Spinal cord (tissue), 9 donors: ENCODE measurements at regions not wholly inside any gene's neighbourhood (a gene's known extent, or its start where the extent isn't known, plus 50 kb on each side); places are given as distances from the start of the nearest gene placed in this dataset.

Experiments used
- DNase-seq, 6 donors: peaks; one replicate each; pipeline versions ENCODE4 v3.0.0 to v3.0.0-alpha.2; 2013 to 2015; ENCODE audit warnings: low spot score in 6 of 6, low read depth in 4 of 6
- H3K27ac ChIP-seq: one replicate; pipeline ENCODE4 v1.5.1; 2013; ENCODE audit warnings: low read depth, low read length, control low read depth
- H3K27me3 ChIP-seq: one replicate; pipeline ENCODE4 v1.6.1; 2013; ENCODE audit warnings: low read length; ENCODE audit not compliant: control insufficient read depth, insufficient read depth
- H3K36me3 ChIP-seq: one replicate; pipeline ENCODE4 v1.6.1; 2013; ENCODE audit warnings: low read length; ENCODE audit not compliant: control insufficient read depth, insufficient read depth
- H3K4me1 ChIP-seq: one replicate; pipeline ENCODE4 v1.6.1; 2013; ENCODE audit warnings: low read length; ENCODE audit not compliant: control insufficient read depth, insufficient read depth
- H3K4me3 ChIP-seq: one replicate; pipeline ENCODE4 v1.5.1; 2013; ENCODE audit warnings: low read depth, low read length, control low read depth
- H3K9me3 ChIP-seq: one replicate; pipeline ENCODE4 v1.6.1; 2013; ENCODE audit warnings: low read length; ENCODE audit not compliant: control insufficient read depth, insufficient read depth
- WGBS: methylation state at CpG from one replicate; pipeline ENCODE4 v1.1.5; 2013; ENCODE audit warnings: missing lambda C conversion rate; ENCODE audit not compliant: insufficient coverage; 5-methylcytosine and 5-hydroxymethylcytosine counted together
- donor health status: healthy.

- DNase-seq = no peak
- no CpG with 5 or more reads among the region's 4 CpGs for WGBS
- H3K4me1 ChIP-seq = no peaks in the 10 kb centered on the region
- H3K9me3 ChIP-seq = no peaks in the 10 kb centered on the region
- no peaks in the 10 kb centered on the region for H3K27me3 ChIP-seq
- H3K4me3 ChIP-seq = no peak overlapping the region
- H3K27ac ChIP-seq = no peak overlapping the region
- H3K36me3 ChIP-seq = no peaks in the 10 kb centered on the region
Observed at GRCh38 chr21:39105836-39106235, 77.4 kb downstream of the PSMG1 start.

- no peak overlapping the region for H3K27ac ChIP-seq
- no peak for DNase-seq
- no peaks in the 10 kb centered on the region for H3K4me1 ChIP-seq
- no peaks in the 10 kb centered on the region for H3K27me3 ChIP-seq
- H3K4me3 ChIP-seq = no peak overlapping the region
- H3K9me3 ChIP-seq = no peaks in the 10 kb centered on the region
- H3K36me3 ChIP-seq = no peaks in the 10 kb centered on the region
- 22% methylated on average over 4 of the region's 5 CpGs for WGBS
Observed at GRCh38 chr21:39105341-39105765, 77.9 kb downstream of the PSMG1 start.

GRCh38 chr21:39104911-39105310, 78.3 kb downstream of the PSMG1 start:
- Histone ChIP-seq H3K36me3 (no peaks in the 10 kb centered on the region), H3K9me3 (no peaks in the 10 kb centered on the region), H3K27me3 (no peaks in the 10 kb centered on the region), H3K4me1 (no peaks in the 10 kb centered on the region), H3K27ac (no peak overlapping the region), H3K4me3 (no peak overlapping the region)
- DNase-seq = no peak
- 100% methylated on average over 1 of the region's 4 CpGs for WGBS

GRCh38 chr21:39103689-39104088, 79.6 kb downstream of the PSMG1 start:
- 100% methylated on average over 1 of the region's 4 CpGs for WGBS
- H3K4me1 ChIP-seq = peaks cover under 1% of the 10 kb centered on the region
- no peak overlapping the region for H3K27ac ChIP-seq
- H3K9me3 ChIP-seq = no peaks in the 10 kb centered on the region
- no peak overlapping the region for H3K4me3 ChIP-seq
- no peaks in the 10 kb centered on the region for H3K36me3 ChIP-seq
- no peaks in the 10 kb centered on the region for H3K27me3 ChIP-seq
- DNase-seq = no peak

GRCh38 chr21:39099859-39100258, 83.4 kb downstream of the PSMG1 start:
- Histone ChIP-seq H3K4me3 (no peak overlapping the region), H3K9me3 (no peaks in the 10 kb centered on the region), H3K4me1 (peaks cover 29% of the 10 kb centered on the region), H3K27ac (no peak overlapping the region), H3K36me3 (no peaks in the 10 kb centered on the region), H3K27me3 (no peaks in the 10 kb centered on the region)
- DNase-seq = no peak
- WGBS = 100% methylated on average over 1 of the region's 4 CpGs

GRCh38 chr21:39098696-39099200, 84.5 kb downstream of the PSMG1 start:
- Histone ChIP-seq H3K27ac (no peak overlapping the region), H3K27me3 (no peaks in the 10 kb centered on the region), H3K9me3 (no peaks in the 10 kb centered on the region), H3K36me3 (no peaks in the 10 kb centered on the region), H3K4me3 (no peak overlapping the region), H3K4me1 (peaks cover 29% of the 10 kb centered on the region)
- 100% methylated on average over 1 of the region's 3 CpGs for WGBS
- no peak for DNase-seq

GRCh38 chr21:39097981-39098380, 85.3 kb downstream of the PSMG1 start:
- H3K27me3 ChIP-seq = no peaks in the 10 kb centered on the region
- DNase-seq = peak in 1 of 6 donors; percentile 38
- no peak overlapping the region for H3K27ac ChIP-seq
- H3K36me3 ChIP-seq = no peaks in the 10 kb centered on the region
- WGBS = 39% methylated on average over 8 of the region's 9 CpGs
- H3K4me1 ChIP-seq = peaks cover 29% of the 10 kb centered on the region
- no peak overlapping the region for H3K4me3 ChIP-seq
- H3K9me3 ChIP-seq = no peaks in the 10 kb centered on the region

- DNase-seq = no peak
- H3K9me3 ChIP-seq = no peaks in the 10 kb centered on the region
- whole genome bisulfite sequencing = 74% methylated on average over 13 of the region's 13 CpGs
- no peak overlapping the region for H3K4me3 ChIP-seq
- H3K27ac ChIP-seq = no peak overlapping the region
- no peaks in the 10 kb centered on the region for H3K27me3 ChIP-seq
- peaks cover 29% of the 10 kb centered on the region for H3K4me1 ChIP-seq
- no peaks in the 10 kb centered on the region for H3K36me3 ChIP-seq
Observed at GRCh38 chr21:39097335-39097861, 85.9 kb downstream of the PSMG1 start.

- WGBS = 96% methylated on average over 7 of the region's 8 CpGs
- Histone ChIP-seq H3K27ac (no peak overlapping the region), H3K27me3 (no peaks in the 10 kb centered on the region), H3K4me1 (peaks cover 29% of the 10 kb centered on the region), H3K4me3 (no peak overlapping the region), H3K36me3 (no peaks in the 10 kb centered on the region), H3K9me3 (no peaks in the 10 kb centered on the region)
- no peak for DNase-seq
Observed at GRCh38 chr21:39096754-39097153, 86.5 kb downstream of the PSMG1 start.

- Histone ChIP-seq H3K27ac (no peak overlapping the region), H3K27me3 (no peaks in the 10 kb centered on the region), H3K4me3 (no peak overlapping the region), H3K36me3 (no peaks in the 10 kb centered on the region), H3K4me1 (peaks cover 29% of the 10 kb centered on the region), H3K9me3 (no peaks in the 10 kb centered on the region)
- WGBS = 94% methylated on average over 6 of the region's 7 CpGs
- DNase-seq = no peak
Observed at GRCh38 chr21:39095681-39096080, 87.6 kb downstream of the PSMG1 start.
